Muscle layer of duodenum (tissue), 2 donors: ENCODE measurements at regions not wholly inside any gene's neighbourhood (a gene's known extent, or its start where the extent isn't known, plus 50 kb on each side); places are given as distances from the start of the nearest gene placed in this dataset.
A peak's percentile ranks its signal among the peaks of the same experiment; 100 is the strongest.

Experiments used
- H3K27ac ChIP-seq: one replicate; pipeline ENCODE4 v1.7.0; 2013; ENCODE audit warnings: mild to moderate bottlenecking, low read length
- H3K27me3 ChIP-seq: one replicate; pipeline ENCODE4 v1.7.0; 2013; ENCODE audit warnings: low read depth, mild to moderate bottlenecking, control low read depth, low read length
- H3K36me3 ChIP-seq, 2 donors: one replicate each; pipeline ENCODE4 v1.7.0; 2013; ENCODE audit warnings: low read length in 2 of 2, control low read depth in 1 of 2, mild to moderate bottlenecking in 1 of 2; ENCODE audit not compliant: insufficient read depth in 2 of 2, control insufficient read depth in 1 of 2
- H3K4me1 ChIP-seq, 2 donors: one replicate each; pipeline ENCODE4 v1.7.0; 2013; ENCODE audit warnings: low read length in 2 of 2, mild to moderate bottlenecking in 2 of 2, control low read depth in 1 of 2, moderate library complexity in 1 of 2; ENCODE audit not compliant: insufficient read depth in 2 of 2, control insufficient read depth in 1 of 2
- H3K4me3 ChIP-seq, 2 donors: one replicate each; pipeline ENCODE4 v1.7.0; 2013; ENCODE audit warnings: low read length in 2 of 2, low read depth in 1 of 2, mild to moderate bottlenecking in 1 of 2
- H3K9me3 ChIP-seq, 2 donors: one replicate each; pipeline ENCODE4 v1.7.0; 2013; ENCODE audit warnings: low read length in 2 of 2, control low read depth in 1 of 2, mild to moderate bottlenecking in 1 of 2; ENCODE audit not compliant: control insufficient read depth in 1 of 2
- donor health status: healthy.

- H3K4me3 ChIP-seq, result no peak overlapping the region
- H3K4me1 ChIP-seq, result no peaks in the 10 kb centered on the region
- no peaks in the 10 kb centered on the region for H3K36me3 ChIP-seq
- H3K9me3 ChIP-seq, result no peaks in the 10 kb centered on the region
- no peaks in the 10 kb centered on the region for H3K27me3 ChIP-seq
- no peak overlapping the region for H3K27ac ChIP-seq
These were observed 437.6 kb upstream of the AGA start for GRCh38 chr4:177879851-177880250.

- no peaks in the 10 kb centered on the region for H3K36me3 ChIP-seq
- no peak overlapping the region for H3K27ac ChIP-seq
- no peaks in the 10 kb centered on the region for H3K4me1 ChIP-seq
- H3K4me3 ChIP-seq, result no peak overlapping the region
- no peaks in the 10 kb centered on the region for H3K9me3 ChIP-seq
- no peaks in the 10 kb centered on the region for H3K27me3 ChIP-seq
These were observed 452.9 kb upstream of the AGA start for GRCh38 chr4:177895136-177895535.

GRCh38 chr4:177901786-177902185, 459.5 kb upstream of the AGA start:
- no peaks in the 10 kb centered on the region for H3K36me3 ChIP-seq
- H3K4me3 ChIP-seq, result no peak overlapping the region
- H3K27me3 ChIP-seq, result no peaks in the 10 kb centered on the region
- no peaks in the 10 kb centered on the region for H3K9me3 ChIP-seq
- H3K4me1 ChIP-seq, result no peaks in the 10 kb centered on the region
- H3K27ac ChIP-seq, result no peak overlapping the region

GRCh38 chr4:177902386-177902785, 460.1 kb upstream of the AGA start:
- Histone ChIP-seq H3K9me3 (no peaks in the 10 kb centered on the region), H3K36me3 (no peaks in the 10 kb centered on the region), H3K4me1 (no peaks in the 10 kb centered on the region), H3K27me3 (no peaks in the 10 kb centered on the region), H3K4me3 (no peak overlapping the region), H3K27ac (no peak overlapping the region)

GRCh38 chr4:177907736-177908424, 465.6 kb upstream of the AGA start:
- no peak overlapping the region for H3K27ac ChIP-seq
- H3K9me3 ChIP-seq, result peaks cover 0 to 8% of the 10 kb centered on the region in 2 donors
- no peaks in the 10 kb centered on the region for H3K36me3 ChIP-seq
- H3K27me3 ChIP-seq, result no peaks in the 10 kb centered on the region
- no peaks in the 10 kb centered on the region for H3K4me1 ChIP-seq
- peak overlapping the region in 1 of 2 donors; percentile 18 for H3K4me3 ChIP-seq

- Histone ChIP-seq H3K27me3 (no peaks in the 10 kb centered on the region), H3K4me1 (no peaks in the 10 kb centered on the region), H3K9me3 (peaks cover 0 to 3% of the 10 kb centered on the region in 2 donors), H3K36me3 (no peaks in the 10 kb centered on the region), H3K4me3 (no peak overlapping the region), H3K27ac (no peak overlapping the region)
These were observed 479.5 kb upstream of the AGA start for GRCh38 chr4:177921715-177922114.

GRCh38 chr4:177923888-177924287, 481.7 kb upstream of the AGA start:
- H3K9me3 ChIP-seq, result no peaks in the 10 kb centered on the region
- H3K27me3 ChIP-seq, result no peaks in the 10 kb centered on the region
- no peaks in the 10 kb centered on the region for H3K36me3 ChIP-seq
- no peak overlapping the region for H3K27ac ChIP-seq
- no peaks in the 10 kb centered on the region for H3K4me1 ChIP-seq
- H3K4me3 ChIP-seq, result no peak overlapping the region

- no peak overlapping the region for H3K27ac ChIP-seq
- no peaks in the 10 kb centered on the region for H3K36me3 ChIP-seq
- peaks cover 0 to 6% of the 10 kb centered on the region in 2 donors for H3K9me3 ChIP-seq
- no peaks in the 10 kb centered on the region for H3K4me1 ChIP-seq
- H3K4me3 ChIP-seq, result no peak overlapping the region
- H3K27me3 ChIP-seq, result no peaks in the 10 kb centered on the region
These were observed 494.8 kb upstream of the AGA start for GRCh38 chr4:177937041-177937440.

GRCh38 chr4:177938226-177938625, 496.0 kb upstream of the AGA start:
- no peaks in the 10 kb centered on the region for H3K4me1 ChIP-seq
- no peaks in the 10 kb centered on the region for H3K27me3 ChIP-seq
- peaks cover 0 to 6% of the 10 kb centered on the region in 2 donors for H3K9me3 ChIP-seq
- no peak overlapping the region for H3K27ac ChIP-seq
- no peak overlapping the region for H3K4me3 ChIP-seq
- no peaks in the 10 kb centered on the region for H3K36me3 ChIP-seq

- Histone ChIP-seq H3K4me3 (no peak overlapping the region), H3K27ac (no peak overlapping the region), H3K9me3 (no peaks in the 10 kb centered on the region), H3K27me3 (no peaks in the 10 kb centered on the region), H3K4me1 (no peaks in the 10 kb centered on the region), H3K36me3 (no peaks in the 10 kb centered on the region)
These were observed 503.0 kb upstream of the AGA start for GRCh38 chr4:177945268-177945667.

- Histone ChIP-seq H3K27ac (no peak overlapping the region), H3K4me1 (no peaks in the 10 kb centered on the region)
These were observed 505.4 kb upstream of the AGA start for GRCh38 chr4:177947607-177948006.

GRCh38 chr4:177948853-177949252, 506.6 kb upstream of the AGA start:
- no peaks in the 10 kb centered on the region for H3K9me3 ChIP-seq
- H3K27me3 ChIP-seq, result no peaks in the 10 kb centered on the region
- no peaks in the 10 kb centered on the region for H3K4me1 ChIP-seq
- no peak overlapping the region for H3K27ac ChIP-seq
- H3K36me3 ChIP-seq, result no peaks in the 10 kb centered on the region
- H3K4me3 ChIP-seq, result no peak overlapping the region

More at GRCh38 chr4:177947607-177948006, 505.4 kb upstream of the AGA start:
- Histone ChIP-seq H3K27me3 (no peaks in the 10 kb centered on the region), H3K9me3 (no peaks in the 10 kb centered on the region), H3K4me3 (no peak overlapping the region), H3K36me3 (no peaks in the 10 kb centered on the region)
